GM12873 (cell line): ENCODE measurements at regions not wholly inside any gene's neighbourhood (a gene's known extent, or its start where the extent isn't known, plus 50 kb on each side); places are given as distances from the start of the nearest gene placed in this dataset.

Experiments used
- CTCF ChIP-seq: IDR thresholded peaks from 2 replicates; pipeline ENCODE4 v1.5.1; 2012; ENCODE audit warnings: low read depth, mild to moderate bottlenecking, moderate library complexity, low read length, control low read depth; ENCODE audit not compliant: insufficient read depth; ENCODE audit errors: missing control alignments

DNA sequence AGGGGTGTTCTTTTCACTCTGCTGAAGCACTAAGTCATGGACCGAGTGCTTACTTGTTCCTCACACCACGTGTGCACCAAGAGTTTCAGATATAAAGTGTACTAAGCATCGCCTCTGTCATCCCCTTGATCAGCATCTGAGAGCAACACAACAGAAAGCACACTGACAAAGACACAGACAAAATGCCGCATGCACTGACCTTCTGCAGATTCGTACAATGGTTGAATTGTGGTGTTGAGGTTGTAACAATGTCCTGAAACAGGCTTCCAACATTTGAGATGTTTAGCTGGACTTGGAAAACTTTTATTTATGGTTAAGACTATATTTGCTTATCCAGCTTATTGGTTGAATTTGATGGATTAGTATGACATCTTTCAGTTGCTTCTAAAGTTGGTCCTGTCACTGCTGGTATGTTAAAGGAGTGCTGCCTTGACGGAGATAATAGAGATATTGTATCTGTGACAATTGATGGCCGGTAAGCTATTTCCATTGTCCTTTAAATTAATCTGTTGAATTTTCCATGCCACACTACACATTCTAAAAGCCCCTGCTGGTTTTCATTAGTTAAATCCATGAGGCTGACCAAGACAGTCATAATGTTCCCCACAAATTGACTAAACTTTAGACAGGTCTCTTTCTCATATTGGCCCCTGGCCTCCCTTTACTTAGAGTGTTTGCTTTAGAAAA lies 99.9 kb downstream of the CBLN2 start:
- TF ChIP-seq CTCF, result no peak

DNA sequence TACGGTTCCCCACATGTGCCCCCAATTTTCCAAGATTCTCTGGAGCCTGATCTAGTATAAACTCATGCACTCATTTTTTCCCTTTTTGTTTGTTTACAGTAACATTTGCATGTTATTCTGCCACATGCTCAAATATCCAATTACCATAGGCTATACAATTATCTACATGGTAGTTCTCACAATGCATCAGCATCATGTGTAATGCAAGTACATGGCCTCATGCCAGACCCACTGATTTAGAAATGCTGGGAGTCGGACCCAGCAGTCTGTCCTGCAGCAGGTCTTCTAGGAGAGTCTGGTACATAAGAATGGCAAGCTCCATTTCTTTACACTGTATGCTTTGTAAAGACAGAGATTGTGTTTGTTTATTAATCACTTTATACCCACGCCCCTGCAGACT lies 107.7 kb downstream of the CBLN2 start:
- no peak for TF ChIP-seq CTCF

GRCh38 chr18:72433756-72434155 lies 110.4 kb downstream of the CBLN2 start:
- no peak for TF ChIP-seq CTCF

DNA sequence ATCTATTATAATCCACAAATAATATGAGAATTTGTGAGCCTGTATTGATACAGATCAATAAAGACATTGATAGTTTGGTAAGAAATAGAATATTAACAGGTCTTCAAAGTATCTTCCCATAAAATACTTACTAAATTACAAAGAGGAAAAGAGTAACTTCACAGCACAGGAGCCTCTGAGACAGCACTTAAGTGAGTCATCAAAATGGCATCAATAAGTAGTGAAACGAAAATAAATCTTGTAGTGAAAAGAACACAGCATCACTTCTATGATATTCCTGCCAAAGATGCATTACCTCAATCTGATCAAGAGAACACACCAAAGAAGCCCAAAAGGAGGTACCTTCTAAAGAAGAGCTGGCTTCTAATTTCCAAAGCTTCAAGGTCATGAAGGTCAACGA lies 116.4 kb downstream of the CBLN2 start:
- no peak for TF ChIP-seq CTCF

- no peak for TF ChIP-seq CTCF
Observed at GRCh38 chr18:72419914-72420313, 124.2 kb downstream of the CBLN2 start.

DNA sequence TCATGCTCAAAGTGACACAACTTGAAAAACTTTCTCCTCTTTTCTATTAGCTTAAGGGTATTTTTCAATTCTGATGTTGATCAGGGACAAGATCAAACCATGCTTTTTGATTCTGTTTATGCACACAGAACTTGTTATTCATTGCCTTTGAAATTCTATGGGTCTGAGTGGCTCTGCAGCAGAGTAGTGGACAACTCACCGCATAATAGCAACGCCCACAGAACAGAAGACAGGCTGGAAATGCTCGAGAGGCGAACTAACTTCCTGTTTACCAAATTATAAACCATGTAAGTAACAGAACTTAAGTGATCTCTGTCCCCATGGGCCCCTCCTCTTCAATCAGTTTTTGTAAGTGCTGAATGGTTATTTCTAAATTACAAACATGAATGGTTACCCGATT lies 131.2 kb downstream of the CBLN2 start:
- no peak for TF ChIP-seq CTCF

DNA sequence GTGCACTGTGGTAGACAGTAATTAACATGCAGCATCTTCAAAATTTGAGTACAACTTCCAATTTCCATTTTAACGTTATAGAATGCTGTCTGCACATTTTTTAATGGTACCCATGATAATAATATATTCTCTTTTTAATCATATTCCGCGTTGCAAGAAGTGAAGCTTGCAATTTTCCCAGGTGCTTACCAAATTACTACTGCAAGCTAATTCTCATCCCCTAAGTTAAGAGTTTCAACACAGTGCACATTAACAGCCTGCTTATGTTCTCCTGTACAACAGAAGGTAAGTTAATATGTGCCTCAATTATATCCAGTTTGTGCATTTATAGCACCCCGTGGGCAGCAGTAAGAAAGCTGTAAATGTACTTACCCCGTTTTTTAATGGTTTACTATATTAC lies 132.9 kb downstream of the CBLN2 start:
- no peak for TF ChIP-seq CTCF
